ENCODE measurements at regions not wholly inside any gene's neighbourhood (a gene's known extent, or its start where the extent isn't known, plus 50 kb on each side); places are given as distances from the start of the nearest gene placed in this dataset.

- H3K27me3 Mint-ChIP-seq (ENCODE audit: low read depth), result no peaks in the 10 kb centered on the region
- no peaks in the 10 kb centered on the region for H3K4me1 Mint-ChIP-seq (ENCODE audit: low read depth)
- no peak overlapping the region for H3K4me3 Mint-ChIP-seq (ENCODE audit: low read depth)
- H3K36me3 Mint-ChIP-seq (ENCODE audit: low read depth), result no peaks in the 10 kb centered on the region
- no peak overlapping the region for H3K27ac Mint-ChIP-seq
- intact Hi-C loops (cut with micrococcal nuclease), result no loop called here
- DNase-seq (ENCODE audit: low spot score), result no peak
- H3K9me3 Mint-ChIP-seq, result no peaks in the 10 kb centered on the region
These were observed 477.9 kb downstream of the KCNJ3 start for GRCh38 chr2:155176345-155176744.

- DNase-seq (ENCODE audit: low spot score), result no peak
- no peaks in the 10 kb centered on the region for H3K4me1 Mint-ChIP-seq (ENCODE audit: low read depth)
- no peaks in the 10 kb centered on the region for H3K9me3 Mint-ChIP-seq
- no peak overlapping the region for H3K27ac Mint-ChIP-seq
- no peaks in the 10 kb centered on the region for H3K27me3 Mint-ChIP-seq (ENCODE audit: low read depth)
- H3K36me3 Mint-ChIP-seq (ENCODE audit: low read depth), result no peaks in the 10 kb centered on the region
- intact Hi-C loops (cut with micrococcal nuclease), result no loop called here
- H3K4me3 Mint-ChIP-seq (ENCODE audit: low read depth), result no peak overlapping the region
These were observed 470.8 kb downstream of the KCNJ3 start for GRCh38 chr2:155169317-155169716.

DNA sequence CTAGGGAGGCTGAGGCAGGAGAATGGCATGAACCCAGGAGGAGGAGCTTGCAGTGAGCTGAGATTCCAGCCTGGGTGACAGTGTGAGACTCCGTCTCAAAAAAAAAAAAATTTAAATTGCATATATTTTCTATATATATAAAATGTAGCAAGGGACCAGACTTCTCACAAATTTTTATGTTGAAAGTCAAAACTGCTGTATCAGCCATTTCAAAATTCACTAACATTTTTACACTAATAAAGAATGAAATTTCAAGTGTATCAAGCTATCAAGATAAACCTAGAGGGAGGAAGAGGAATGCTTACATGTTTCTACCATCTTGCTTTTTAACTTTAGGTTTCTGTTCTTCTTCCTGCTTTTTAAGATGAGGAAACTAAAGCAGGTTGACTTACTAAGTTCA, 464.0 kb downstream of the KCNJ3 start:
- no peak for DNase-seq (ENCODE audit: low spot score)
- Mint-ChIP-seq H3K9me3 (no peaks in the 10 kb centered on the region), H3K4me3 (ENCODE audit: low read depth) (no peak overlapping the region), H3K36me3 (ENCODE audit: low read depth) (no peaks in the 10 kb centered on the region), H3K4me1 (ENCODE audit: low read depth) (no peaks in the 10 kb centered on the region), H3K27ac (no peak overlapping the region), H3K27me3 (ENCODE audit: low read depth) (no peaks in the 10 kb centered on the region)
- intact Hi-C loops (cut with micrococcal nuclease), result no loop called here

- no peak overlapping the region for H3K27ac Mint-ChIP-seq
- no peaks in the 10 kb centered on the region for H3K4me1 Mint-ChIP-seq (ENCODE audit: low read depth)
- H3K36me3 Mint-ChIP-seq (ENCODE audit: low read depth), result no peaks in the 10 kb centered on the region
- no peak overlapping the region for H3K4me3 Mint-ChIP-seq (ENCODE audit: low read depth)
- no peak for DNase-seq (ENCODE audit: low spot score)
- intact Hi-C loops (cut with micrococcal nuclease), result no loop called here
- no peaks in the 10 kb centered on the region for H3K27me3 Mint-ChIP-seq (ENCODE audit: low read depth)
- H3K9me3 Mint-ChIP-seq, result no peaks in the 10 kb centered on the region
These were observed 462.8 kb downstream of the KCNJ3 start for GRCh38 chr2:155161314-155161713.

DNA sequence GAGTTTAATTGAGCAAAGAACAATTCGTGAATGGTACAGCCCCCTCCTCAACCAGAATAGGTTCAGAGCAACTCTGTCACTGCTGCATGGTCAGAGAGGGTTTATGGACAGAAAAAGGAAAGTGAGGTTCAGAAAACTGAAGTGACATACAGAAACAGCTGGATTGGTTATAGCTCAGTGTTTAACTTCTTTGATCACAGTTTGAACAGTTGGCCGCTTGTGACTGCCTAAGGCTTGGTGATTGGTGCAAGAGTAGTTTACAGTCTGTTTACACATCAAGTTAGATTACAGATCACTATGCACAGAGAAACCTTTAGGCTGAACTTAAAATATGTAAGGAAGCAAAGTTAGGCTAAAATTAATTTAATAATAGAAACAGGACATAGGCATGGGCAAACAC, 459.2 kb downstream of the KCNJ3 start:
- intact Hi-C loops (cut with micrococcal nuclease), result no loop called here
- no peak for DNase-seq (ENCODE audit: low spot score)
- H3K9me3 Mint-ChIP-seq, result no peaks in the 10 kb centered on the region
- H3K27ac Mint-ChIP-seq, result no peak overlapping the region
- H3K4me1 Mint-ChIP-seq (ENCODE audit: low read depth), result no peaks in the 10 kb centered on the region
- H3K27me3 Mint-ChIP-seq (ENCODE audit: low read depth), result no peaks in the 10 kb centered on the region
- no peaks in the 10 kb centered on the region for H3K36me3 Mint-ChIP-seq (ENCODE audit: low read depth)
- no peak overlapping the region for H3K4me3 Mint-ChIP-seq (ENCODE audit: low read depth)

- intact Hi-C loops (cut with micrococcal nuclease), result no loop called here
- no peaks in the 10 kb centered on the region for H3K36me3 Mint-ChIP-seq (ENCODE audit: low read depth)
- no peaks in the 10 kb centered on the region for H3K9me3 Mint-ChIP-seq
- DNase-seq (ENCODE audit: low spot score), result no peak
- no peaks in the 10 kb centered on the region for H3K4me1 Mint-ChIP-seq (ENCODE audit: low read depth)
- no peaks in the 10 kb centered on the region for H3K27me3 Mint-ChIP-seq (ENCODE audit: low read depth)
- no peak overlapping the region for H3K4me3 Mint-ChIP-seq (ENCODE audit: low read depth)
- no peak overlapping the region for H3K27ac Mint-ChIP-seq
These were observed 458.6 kb downstream of the KCNJ3 start for GRCh38 chr2:155157065-155157464.

- H3K4me3 Mint-ChIP-seq (ENCODE audit: low read depth), result no peak overlapping the region
These were observed 453.4 kb downstream of the KCNJ3 start for GRCh38 chr2:155151945-155152344.

DNA sequence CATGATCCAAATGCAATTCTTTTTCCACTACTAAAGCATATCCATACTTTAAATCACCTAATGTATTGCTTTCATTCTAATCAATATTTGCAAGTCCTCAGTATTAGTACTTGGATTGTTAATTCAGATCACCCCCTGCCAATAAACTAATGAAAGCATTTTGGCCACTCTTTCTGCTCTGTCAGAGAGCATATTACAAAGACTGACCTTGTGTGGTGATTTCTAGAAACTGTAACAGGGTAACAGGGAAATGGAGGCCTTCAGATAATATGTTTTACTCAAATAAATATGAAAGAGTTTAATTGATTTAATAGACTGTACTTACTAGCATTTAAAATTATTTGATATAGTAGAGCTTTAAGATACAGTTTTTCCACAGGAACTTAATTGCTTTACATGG, 453.0 kb downstream of the KCNJ3 start:
- no peaks in the 10 kb centered on the region for H3K36me3 Mint-ChIP-seq (ENCODE audit: low read depth)
- intact Hi-C loops (cut with micrococcal nuclease), result no loop called here
- H3K9me3 Mint-ChIP-seq, result no peaks in the 10 kb centered on the region
- no peak overlapping the region for H3K4me3 Mint-ChIP-seq (ENCODE audit: low read depth)
- no peaks in the 10 kb centered on the region for H3K4me1 Mint-ChIP-seq (ENCODE audit: low read depth)
- no peak overlapping the region for H3K27ac Mint-ChIP-seq
- no peaks in the 10 kb centered on the region for H3K27me3 Mint-ChIP-seq (ENCODE audit: low read depth)
- DNase-seq (ENCODE audit: low spot score), result no peak

More at GRCh38 chr2:155151945-155152344, 453.4 kb downstream of the KCNJ3 start:
- no peak overlapping the region for H3K27ac Mint-ChIP-seq
- H3K27me3 Mint-ChIP-seq (ENCODE audit: low read depth), result no peaks in the 10 kb centered on the region
- no peaks in the 10 kb centered on the region for H3K4me1 Mint-ChIP-seq (ENCODE audit: low read depth)
- DNase-seq (ENCODE audit: low spot score), result no peak
- no peaks in the 10 kb centered on the region for H3K36me3 Mint-ChIP-seq (ENCODE audit: low read depth)
- intact Hi-C loops (cut with micrococcal nuclease), result no loop called here
- no peaks in the 10 kb centered on the region for H3K9me3 Mint-ChIP-seq

- DNase-seq (ENCODE audit: low spot score), result no peak
- Mint-ChIP-seq H3K9me3 (no peaks in the 10 kb centered on the region), H3K4me3 (ENCODE audit: low read depth) (no peak overlapping the region), H3K4me1 (ENCODE audit: low read depth) (no peaks in the 10 kb centered on the region), H3K27ac (no peak overlapping the region), H3K36me3 (ENCODE audit: low read depth) (no peaks in the 10 kb centered on the region), H3K27me3 (ENCODE audit: low read depth) (no peaks in the 10 kb centered on the region)
- intact Hi-C loops (cut with micrococcal nuclease), result no loop called here
These were observed 447.3 kb downstream of the KCNJ3 start for GRCh38 chr2:155145758-155146229.

- Mint-ChIP-seq H3K27ac (no peak overlapping the region), H3K9me3 (no peaks in the 10 kb centered on the region), H3K4me1 (ENCODE audit: low read depth) (no peaks in the 10 kb centered on the region), H3K36me3 (ENCODE audit: low read depth) (no peaks in the 10 kb centered on the region), H3K4me3 (ENCODE audit: low read depth) (no peak overlapping the region), H3K27me3 (ENCODE audit: low read depth) (no peaks in the 10 kb centered on the region)
- intact Hi-C loops (cut with micrococcal nuclease), result no loop called here
- DNase-seq (ENCODE audit: low spot score), result no peak
These were observed 442.9 kb downstream of the KCNJ3 start for GRCh38 chr2:155141418-155141817.

DNA sequence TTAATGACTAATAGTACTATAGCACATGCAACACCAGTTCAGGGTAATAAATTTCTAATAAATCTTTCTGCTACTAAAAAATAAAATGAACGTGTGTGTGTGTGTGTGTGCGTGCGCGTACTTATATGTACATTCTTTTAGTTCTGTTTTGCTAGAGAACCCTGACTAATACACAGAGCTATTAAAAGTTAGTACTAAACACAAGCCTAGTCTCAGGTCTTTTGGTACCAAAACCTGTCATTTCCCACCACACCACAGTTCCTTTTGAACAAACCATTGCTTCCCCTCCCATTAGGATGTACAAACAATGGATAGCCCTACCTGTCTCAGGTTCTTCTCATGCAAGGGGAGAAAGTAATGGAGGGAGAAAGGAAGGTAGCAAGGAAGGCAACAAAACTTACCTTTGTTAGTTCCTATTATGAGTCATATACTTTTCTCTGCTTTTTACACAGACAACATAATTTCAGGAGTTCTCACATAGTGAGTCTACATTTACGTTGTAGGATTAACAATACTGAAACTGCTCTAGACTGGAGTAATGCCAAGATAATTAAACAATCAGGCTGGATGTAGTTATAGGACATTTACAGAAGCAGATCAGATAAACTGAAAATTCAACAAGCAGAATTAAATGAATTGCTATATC, 427.2 kb downstream of the KCNJ3 start:
- H3K36me3 Mint-ChIP-seq (ENCODE audit: low read depth), result no peaks in the 10 kb centered on the region
- no peaks in the 10 kb centered on the region for H3K27me3 Mint-ChIP-seq (ENCODE audit: low read depth)
- intact Hi-C loops (cut with micrococcal nuclease), result no loop called here
- no peak overlapping the region for H3K4me3 Mint-ChIP-seq (ENCODE audit: low read depth)
- H3K4me1 Mint-ChIP-seq (ENCODE audit: low read depth), result no peaks in the 10 kb centered on the region
- H3K9me3 Mint-ChIP-seq, result no peaks in the 10 kb centered on the region
- no peak for DNase-seq (ENCODE audit: low spot score)
- no peak overlapping the region for H3K27ac Mint-ChIP-seq

DNA sequence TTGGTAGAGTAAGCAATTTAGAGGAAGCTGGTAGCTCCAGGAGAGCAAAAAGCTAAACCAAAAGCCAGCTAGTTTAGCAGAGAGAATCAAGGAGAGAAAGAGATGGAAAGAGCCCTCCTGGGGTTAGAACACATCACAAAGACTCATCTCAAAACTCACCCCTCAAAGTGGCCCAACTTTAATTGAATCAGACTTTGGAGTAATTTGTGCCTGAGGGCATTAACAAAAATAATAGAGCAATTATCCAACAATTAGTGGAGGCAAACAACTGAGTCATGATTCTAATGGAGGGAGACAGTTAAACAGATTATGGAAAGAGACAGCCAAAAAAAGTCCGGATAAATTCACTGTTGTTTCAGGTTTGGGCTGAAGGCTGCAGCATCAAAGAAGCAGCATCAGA, 417.4 kb downstream of the KCNJ3 start:
- Mint-ChIP-seq H3K4me3 (ENCODE audit: low read depth) (no peak overlapping the region), H3K4me1 (ENCODE audit: low read depth) (no peaks in the 10 kb centered on the region), H3K27ac (no peak overlapping the region), H3K9me3 (peaks cover 15% of the 10 kb centered on the region), H3K36me3 (ENCODE audit: low read depth) (no peaks in the 10 kb centered on the region), H3K27me3 (ENCODE audit: low read depth) (no peaks in the 10 kb centered on the region)
- no peak for DNase-seq (ENCODE audit: low spot score)
- intact Hi-C loops (cut with micrococcal nuclease), result no loop called here

DNA sequence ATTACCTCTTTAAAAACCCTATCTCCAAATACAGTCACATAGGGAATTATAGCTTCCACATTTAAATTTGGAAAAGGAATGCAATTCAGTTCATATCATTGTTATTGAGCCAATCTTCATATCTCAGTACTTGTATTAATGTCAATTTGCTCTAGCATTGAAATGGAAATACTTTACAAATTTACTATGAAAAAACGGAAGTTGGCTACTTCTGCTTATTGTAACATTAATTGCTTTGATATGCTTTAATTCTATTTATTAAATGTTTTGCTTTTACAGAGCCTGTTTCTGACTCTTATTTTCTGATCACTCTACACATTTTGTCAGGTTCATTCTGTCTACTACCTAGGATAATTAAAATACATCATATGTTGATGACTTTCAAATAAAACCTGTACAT, 412.6 kb downstream of the KCNJ3 start:
- Mint-ChIP-seq H3K9me3 (peaks cover 11% of the 10 kb centered on the region), H3K36me3 (ENCODE audit: low read depth) (no peaks in the 10 kb centered on the region), H3K27me3 (ENCODE audit: low read depth) (no peaks in the 10 kb centered on the region), H3K27ac (no peak overlapping the region), H3K4me3 (ENCODE audit: low read depth) (no peak overlapping the region), H3K4me1 (ENCODE audit: low read depth) (no peaks in the 10 kb centered on the region)
- DNase-seq (ENCODE audit: low spot score), result no peak
- intact Hi-C loops (cut with micrococcal nuclease), result no loop called here

DNA sequence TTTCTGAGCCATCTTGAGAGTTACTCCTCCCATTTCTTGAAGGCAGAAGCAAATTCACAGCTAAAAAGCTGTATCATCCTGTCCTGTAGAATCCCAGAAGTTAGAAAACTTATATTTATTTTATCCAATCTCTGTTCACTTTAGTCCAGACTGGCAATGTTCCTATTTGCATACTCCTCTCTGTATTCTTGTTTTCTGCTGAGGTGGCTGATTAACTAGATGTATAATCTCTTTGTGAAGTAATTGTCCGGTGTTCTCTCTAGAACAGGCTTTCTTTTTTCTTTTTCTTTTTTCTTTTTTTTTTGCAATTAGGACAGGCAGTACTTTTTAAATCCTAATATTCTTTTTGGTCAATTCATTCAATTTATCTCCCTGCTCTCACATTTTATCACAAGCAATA, 411.0 kb downstream of the KCNJ3 start:
- intact Hi-C loops (cut with micrococcal nuclease), result no loop called here
- Mint-ChIP-seq H3K9me3 (no peaks in the 10 kb centered on the region), H3K27me3 (ENCODE audit: low read depth) (no peaks in the 10 kb centered on the region), H3K4me3 (ENCODE audit: low read depth) (no peak overlapping the region), H3K4me1 (ENCODE audit: low read depth) (no peaks in the 10 kb centered on the region), H3K36me3 (ENCODE audit: low read depth) (no peaks in the 10 kb centered on the region), H3K27ac (no peak overlapping the region)
- DNase-seq (ENCODE audit: low spot score), result no peak
